Ascending aorta (tissue), 2 donors: ENCODE measurements at regions not wholly inside any gene's neighbourhood (a gene's known extent, or its start where the extent isn't known, plus 50 kb on each side); places are given as distances from the start of the nearest gene placed in this dataset.
"Not testable (repeated sequence)": the region's sequence is repeated elsewhere in the genome, so short reads cannot be mapped to it uniquely, and the experiment has no call there.

Source experiments
- DNase-seq, 2 donors: peaks; one replicate each; pipeline ENCODE4 v3.0.0-alpha.2; 2019; ENCODE audit warnings: low spot score in 2 of 2
- H3K27ac ChIP-seq, 2 donors: fragments of 200-600 bp; sonication (generic); one replicate each; pipeline ENCODE4 v1.5.1; 2016 to 2017; ENCODE audit warnings: mild to moderate bottlenecking in 1 of 2
- H3K27me3 ChIP-seq: fragments of 200-600 bp; sonication (generic); one replicate; pipeline ENCODE4 v1.5.1; 2017
- H3K36me3 ChIP-seq, 2 donors: fragments of 200-600 bp; sonication (generic); one replicate each; pipeline ENCODE4 v1.5.1; 2016
- H3K4me1 ChIP-seq, 2 donors: fragments of 200-600 bp; sonication (generic); one replicate each; pipeline ENCODE4 v1.5.1; 2016 to 2017; ENCODE audit warnings: mild to moderate bottlenecking in 1 of 2
- H3K4me3 ChIP-seq, 2 donors: fragments of 200-600 bp; sonication (generic); one replicate each; pipeline ENCODE4 v1.5.1; 2016 to 2017; ENCODE audit warnings: mild to moderate bottlenecking in 1 of 2
- H3K9me3 ChIP-seq, 2 donors: fragments of 200-600 bp; sonication (generic); one replicate each; pipeline ENCODE4 v1.5.1; 2016
- intact Hi-C: fragments of 100-400 bp; cut with DNase I; formaldehyde crosslinking; loops from one replicate; pipeline ENCODE4 v1.15.1; 2023
- TF ChIP-seq, protein P1 (sequence below), 3 experiments: fragments of 200-600 bp in 2 of 3; fragments of 450-650 bp in 1 of 3; sonication (generic) in 2 of 3; IDR thresholded peaks; one replicate each; pipeline ENCODE4 v1.5.1; 2016 to 2019; ENCODE audit warnings: antibody characterized with exemption in 3 of 3, mild to moderate bottlenecking in 1 of 3, moderate library complexity in 1 of 3

DNA sequence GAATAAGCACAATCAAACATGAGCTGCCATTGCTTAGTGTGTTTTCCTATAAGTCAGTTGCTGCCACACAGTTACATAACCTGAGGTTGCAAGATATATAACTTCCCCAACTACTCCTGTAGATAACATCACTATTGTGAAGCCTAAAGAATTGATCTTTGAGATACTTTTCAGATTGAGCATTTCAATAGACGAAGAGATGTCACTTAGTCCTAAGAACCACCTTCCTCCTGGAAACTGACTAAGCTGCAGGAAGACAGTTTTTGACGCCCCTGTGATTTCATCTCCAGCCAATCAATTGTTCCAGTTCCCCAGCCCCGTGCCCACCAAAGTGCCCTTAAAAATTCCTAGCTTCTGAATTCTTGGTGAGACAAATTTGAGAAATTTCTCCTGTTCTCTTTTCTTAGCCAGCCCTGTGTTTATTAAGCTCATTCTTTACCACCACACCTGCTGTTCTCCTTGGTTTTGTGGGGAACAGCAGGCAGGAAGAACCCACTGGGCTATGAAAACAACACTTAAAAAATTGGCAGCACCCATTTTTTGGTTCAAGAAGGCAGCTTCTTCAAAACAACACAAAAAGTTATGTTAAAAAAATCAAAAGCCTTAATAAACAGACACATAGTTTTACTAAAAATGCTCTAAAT lies 317.1 kb upstream of the PABPC4L start:
- no peaks in the 10 kb centered on the region for H3K9me3 ChIP-seq
- H3K27ac ChIP-seq, result no peak overlapping the region
- H3K27me3 ChIP-seq, result no peaks in the 10 kb centered on the region
- DNase-seq, result no peak
- no peaks in the 10 kb centered on the region for H3K36me3 ChIP-seq
- TF ChIP-seq, protein P1, sequence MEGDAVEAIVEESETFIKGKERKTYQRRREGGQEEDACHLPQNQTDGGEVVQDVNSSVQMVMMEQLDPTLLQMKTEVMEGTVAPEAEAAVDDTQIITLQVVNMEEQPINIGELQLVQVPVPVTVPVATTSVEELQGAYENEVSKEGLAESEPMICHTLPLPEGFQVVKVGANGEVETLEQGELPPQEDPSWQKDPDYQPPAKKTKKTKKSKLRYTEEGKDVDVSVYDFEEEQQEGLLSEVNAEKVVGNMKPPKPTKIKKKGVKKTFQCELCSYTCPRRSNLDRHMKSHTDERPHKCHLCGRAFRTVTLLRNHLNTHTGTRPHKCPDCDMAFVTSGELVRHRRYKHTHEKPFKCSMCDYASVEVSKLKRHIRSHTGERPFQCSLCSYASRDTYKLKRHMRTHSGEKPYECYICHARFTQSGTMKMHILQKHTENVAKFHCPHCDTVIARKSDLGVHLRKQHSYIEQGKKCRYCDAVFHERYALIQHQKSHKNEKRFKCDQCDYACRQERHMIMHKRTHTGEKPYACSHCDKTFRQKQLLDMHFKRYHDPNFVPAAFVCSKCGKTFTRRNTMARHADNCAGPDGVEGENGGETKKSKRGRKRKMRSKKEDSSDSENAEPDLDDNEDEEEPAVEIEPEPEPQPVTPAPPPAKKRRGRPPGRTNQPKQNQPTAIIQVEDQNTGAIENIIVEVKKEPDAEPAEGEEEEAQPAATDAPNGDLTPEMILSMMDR (IDR thresholded peaks at IDR 0.05), result no peak
- no peak overlapping the region for H3K4me3 ChIP-seq
- intact Hi-C loops, result no loop called here
- H3K4me1 ChIP-seq, result no peaks in the 10 kb centered on the region

DNA sequence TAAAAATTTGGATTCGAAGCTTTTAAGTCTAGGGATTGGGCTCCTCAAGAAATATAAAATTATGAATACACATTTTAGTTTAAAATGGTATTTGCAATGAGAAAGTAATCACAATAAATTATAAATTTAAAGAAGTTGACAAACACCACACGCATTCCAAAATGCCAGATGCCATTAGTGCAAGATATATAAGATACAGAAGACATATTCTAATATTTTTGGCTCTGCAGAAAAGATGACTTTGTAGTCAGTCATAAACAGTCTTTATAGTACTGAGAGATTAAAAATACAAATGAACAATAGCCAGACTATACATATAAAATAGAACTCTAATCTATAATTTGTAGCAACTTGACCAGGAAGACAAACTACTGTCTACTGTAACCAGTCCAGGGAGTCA lies 309.0 kb upstream of the PABPC4L start:
- no peak overlapping the region for H3K4me3 ChIP-seq
- TF ChIP-seq, protein P1 (IDR thresholded peaks at IDR 0.05), result no peak
- intact Hi-C loops, result no loop called here
- H3K27me3 ChIP-seq, result no peaks in the 10 kb centered on the region
- no peak overlapping the region for H3K27ac ChIP-seq
- H3K9me3 ChIP-seq, result no peaks in the 10 kb centered on the region
- no peak for DNase-seq
- H3K36me3 ChIP-seq, result no peaks in the 10 kb centered on the region
- no peaks in the 10 kb centered on the region for H3K4me1 ChIP-seq

DNA sequence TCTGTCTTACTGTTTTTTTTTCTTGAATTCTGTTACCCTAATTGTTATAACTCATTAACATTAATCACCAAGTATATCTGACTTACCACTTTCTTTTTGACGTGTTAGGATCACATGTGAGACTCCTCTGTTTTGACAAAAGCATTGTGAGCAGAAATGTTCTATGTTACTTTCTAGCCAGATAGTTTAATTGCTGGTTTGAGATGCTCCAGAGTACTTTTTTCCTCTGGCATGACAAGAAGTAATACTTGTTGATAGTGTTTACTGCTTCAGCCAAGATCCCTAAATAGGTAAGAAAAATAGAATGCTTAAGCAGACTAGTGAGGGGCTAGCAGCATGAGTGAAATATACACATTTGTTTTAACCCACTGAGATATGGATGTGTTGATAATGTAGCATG lies 303.9 kb upstream of the PABPC4L start:
- TF ChIP-seq, protein P1 (IDR thresholded peaks at IDR 0.05), result no peak
- no peaks in the 10 kb centered on the region for H3K9me3 ChIP-seq
- no peak for DNase-seq
- H3K27me3 ChIP-seq, result no peaks in the 10 kb centered on the region
- H3K4me1 ChIP-seq, result no peaks in the 10 kb centered on the region
- no peak overlapping the region for H3K4me3 ChIP-seq
- intact Hi-C loops, result no loop called here
- no peak overlapping the region for H3K27ac ChIP-seq
- no peaks in the 10 kb centered on the region for H3K36me3 ChIP-seq

DNA sequence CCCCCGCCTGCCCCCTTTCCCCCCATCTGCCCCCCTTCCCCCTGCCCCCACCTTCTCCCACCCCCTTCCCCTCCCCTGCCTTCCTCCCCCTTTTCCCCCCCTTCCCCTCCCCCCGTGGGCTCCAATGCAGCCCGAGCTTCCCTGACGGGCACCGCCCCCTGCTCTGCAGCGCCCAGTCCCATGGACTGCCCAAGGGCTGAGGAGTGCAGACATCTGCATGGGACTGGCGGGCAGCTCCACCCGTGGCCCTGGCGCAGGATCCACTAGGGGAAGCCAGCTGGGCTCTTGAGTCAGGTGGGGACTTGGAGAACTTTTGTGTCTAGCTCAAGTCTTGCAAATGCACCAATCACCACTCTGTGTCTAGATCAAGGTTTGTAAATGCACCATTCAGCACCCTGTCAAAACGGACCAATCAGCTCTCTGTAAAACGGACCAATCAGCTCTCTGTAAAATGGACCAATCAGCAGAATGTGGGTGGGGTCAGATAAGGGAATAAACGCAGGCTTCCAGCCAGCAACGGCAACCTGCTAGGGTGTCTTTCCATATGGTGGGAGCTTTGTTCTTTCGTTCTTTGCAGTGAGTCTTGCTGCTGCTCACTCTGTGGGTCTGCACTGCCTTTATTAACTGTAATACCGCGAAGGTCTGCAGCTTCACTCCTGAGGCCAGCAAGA lies 300.5 kb upstream of the PABPC4L start:
- TF ChIP-seq, protein P1 (IDR thresholded peaks at IDR 0.05), result no peak

DNA sequence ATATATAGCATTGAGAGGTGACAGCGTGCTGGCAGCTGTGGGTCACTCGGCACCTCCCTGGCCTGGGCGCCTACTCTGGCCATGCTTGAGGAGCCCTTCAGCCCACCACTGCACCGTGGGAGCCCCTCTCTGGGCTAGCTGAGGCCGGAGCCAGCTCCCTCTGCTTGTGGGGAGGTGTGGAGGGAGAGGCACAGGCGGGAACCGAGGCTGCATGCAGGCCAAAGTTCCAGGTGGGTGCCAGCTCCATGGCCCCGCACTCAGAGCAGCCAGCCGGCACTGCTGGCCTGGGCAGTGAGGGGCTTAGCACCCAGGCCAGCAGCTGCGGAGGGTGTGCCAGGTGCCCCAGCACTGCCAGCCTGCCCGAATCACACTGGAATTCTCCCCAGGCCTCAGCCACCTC lies 299.9 kb upstream of the PABPC4L start:
- H3K4me3 ChIP-seq, H3K4me1 ChIP-seq, intact Hi-C loops, H3K27ac ChIP-seq, DNase-seq, H3K36me3 ChIP-seq, H3K27me3 ChIP-seq, H3K9me3 ChIP-seq: not testable (repeated sequence)

More for the DNA sequence above, 300.5 kb upstream of the PABPC4L start:
- intact Hi-C loops, result no loop called here
- Histone ChIP-seq H3K4me3 (no peak overlapping the region), H3K4me1 (no peaks in the 10 kb centered on the region), H3K36me3 (no peaks in the 10 kb centered on the region), H3K27me3 (no peaks in the 10 kb centered on the region), H3K27ac (no peak overlapping the region), H3K9me3 (no peaks in the 10 kb centered on the region)
- DNase-seq, result no peak

DNA sequence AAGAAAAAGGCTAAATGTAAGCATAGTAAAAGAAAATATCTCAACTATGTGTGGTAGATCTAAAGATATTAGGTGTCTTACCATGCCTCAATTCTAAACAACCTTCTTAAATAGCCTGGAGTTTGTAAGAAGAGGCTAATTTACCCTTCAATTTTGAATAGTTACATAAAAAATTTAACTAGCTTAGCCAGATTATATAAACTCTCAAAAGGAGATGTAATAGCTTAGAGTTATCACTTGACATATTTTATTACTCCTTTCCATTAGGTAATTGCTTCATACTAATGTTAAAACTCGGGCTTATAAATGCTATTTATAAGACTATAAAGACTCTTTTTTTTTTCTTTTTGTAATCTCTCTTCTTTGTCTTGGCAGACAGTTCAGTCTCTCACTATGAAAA lies 297.5 kb upstream of the PABPC4L start:
- Histone ChIP-seq H3K27me3 (no peaks in the 10 kb centered on the region), H3K36me3 (no peaks in the 10 kb centered on the region), H3K27ac (no peak overlapping the region), H3K9me3 (no peaks in the 10 kb centered on the region), H3K4me3 (no peak overlapping the region), H3K4me1 (no peaks in the 10 kb centered on the region)
- no peak for DNase-seq
- TF ChIP-seq, protein P1 (IDR thresholded peaks at IDR 0.05), result no peak
- intact Hi-C loops, result no loop called here
